ENCODE measurements at regions not wholly inside any gene's neighbourhood (a gene's known extent, or its start where the extent isn't known, plus 50 kb on each side); places are given as distances from the start of the nearest gene placed in this dataset.

DNA sequence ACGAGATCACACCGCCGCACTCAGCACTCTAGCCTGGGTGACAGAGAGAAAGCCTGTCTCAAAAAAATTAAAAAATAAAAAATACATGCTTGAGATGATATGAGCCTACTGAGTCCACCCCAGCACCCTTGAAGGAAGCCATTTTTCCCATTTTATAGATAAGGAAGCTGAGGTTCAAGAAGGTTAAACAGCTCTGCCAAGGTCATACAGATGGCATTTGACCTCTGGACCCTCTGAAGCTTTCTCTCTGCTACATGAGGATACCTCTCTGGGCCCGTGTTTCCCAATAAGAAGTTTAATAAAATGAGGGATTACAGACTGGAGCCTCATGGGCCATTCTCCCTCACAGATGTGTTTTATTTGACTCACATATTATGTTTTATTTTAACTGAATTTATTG lies 53.9 kb upstream of the PNMA1 start:
- no peak for TF ChIP-seq CTCF (conservative IDR thresholded peaks at IDR 0.05)
- Mint-ChIP-seq H3K4me1 (ENCODE audit: unreplicated experiment) (peaks cover 66% of the 10 kb centered on the region), H3K9me3 (no peaks in the 10 kb centered on the region), H3K27ac (no peak overlapping the region), H3K27me3 (no peaks in the 10 kb centered on the region), H3K4me3 (no peak overlapping the region), H3K36me3 (peaks cover 4% of the 10 kb centered on the region)
- DNase-seq (ENCODE audit: extremely low spot score, unreplicated experiment): no peak

GRCh38 chr14:73764406-73765280 lies 50.5 kb upstream of the PNMA1 start:
- no peaks in the 10 kb centered on the region for H3K27me3 Mint-ChIP-seq
- H3K27ac Mint-ChIP-seq: peak overlapping the region; percentile 61
- DNase-seq (ENCODE audit: extremely low spot score, unreplicated experiment): no peak

More at GRCh38 chr14:73764406-73765280, 50.5 kb upstream of the PNMA1 start:
- H3K36me3 Mint-ChIP-seq: peaks cover 4% of the 10 kb centered on the region
- peaks cover 67% of the 10 kb centered on the region for H3K4me1 Mint-ChIP-seq (ENCODE audit: unreplicated experiment)
- peak overlapping the region; percentile 14 for H3K4me3 Mint-ChIP-seq
- no peaks in the 10 kb centered on the region for H3K9me3 Mint-ChIP-seq
- no peak for TF ChIP-seq CTCF (conservative IDR thresholded peaks at IDR 0.05)
